ENCODE measurements at regions not wholly inside any gene's neighbourhood (a gene's known extent, or its start where the extent isn't known, plus 50 kb on each side); places are given as distances from the start of the nearest gene placed in this dataset.

DNA sequence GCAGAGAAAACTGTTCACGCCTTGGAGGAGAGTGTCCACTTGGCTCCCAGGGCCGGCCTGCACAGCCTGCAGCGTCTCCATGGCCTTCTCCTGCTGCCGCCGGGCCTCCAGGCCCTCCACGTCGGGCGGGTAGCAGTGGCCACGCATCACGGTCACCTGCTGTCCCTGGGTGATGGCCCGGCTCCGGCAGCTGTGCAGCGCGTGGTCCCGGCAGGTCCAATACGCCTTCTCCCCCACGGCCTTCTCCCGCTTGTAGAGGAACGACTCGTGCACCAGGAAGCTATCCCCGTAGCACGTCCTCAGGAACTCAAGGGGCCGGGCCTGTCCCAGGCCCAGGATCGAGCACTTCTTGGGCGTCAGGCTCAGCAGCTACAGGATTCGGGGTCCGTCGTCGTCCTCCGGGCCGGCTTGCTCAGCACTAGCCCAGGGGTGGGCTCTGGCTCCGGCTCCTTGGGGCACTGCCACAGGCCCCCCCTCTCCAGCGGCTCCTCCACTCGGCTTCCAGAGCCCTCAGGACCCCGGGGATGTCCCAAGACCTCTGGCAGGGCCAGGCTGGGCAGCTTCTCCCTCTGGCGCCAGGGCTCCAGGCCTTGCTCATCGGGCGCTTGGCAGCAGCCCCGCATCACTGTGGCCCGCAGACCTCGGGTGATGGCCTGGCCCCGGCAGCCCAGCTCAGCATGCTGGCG is 83.6 kb upstream of the FXR1 start:
- no peaks in the 10 kb centered on the region for H3K27me3 ChIP-seq
- no peak overlapping the region for H3K27ac ChIP-seq (replicated peaks in 1 of 4)
- DNase-seq (ENCODE audit: extremely low spot score) = no peak
- no peaks in the 10 kb centered on the region for H3K9me3 ChIP-seq
- no peak for TF ChIP-seq POLR2A (IDR thresholded peaks at IDR 0.05; ENCODE audit: low read depth)
- no peak for TF ChIP-seq EP300 (IDR thresholded peaks at IDR 0.05)
- TF ChIP-seq, protein P1, sequence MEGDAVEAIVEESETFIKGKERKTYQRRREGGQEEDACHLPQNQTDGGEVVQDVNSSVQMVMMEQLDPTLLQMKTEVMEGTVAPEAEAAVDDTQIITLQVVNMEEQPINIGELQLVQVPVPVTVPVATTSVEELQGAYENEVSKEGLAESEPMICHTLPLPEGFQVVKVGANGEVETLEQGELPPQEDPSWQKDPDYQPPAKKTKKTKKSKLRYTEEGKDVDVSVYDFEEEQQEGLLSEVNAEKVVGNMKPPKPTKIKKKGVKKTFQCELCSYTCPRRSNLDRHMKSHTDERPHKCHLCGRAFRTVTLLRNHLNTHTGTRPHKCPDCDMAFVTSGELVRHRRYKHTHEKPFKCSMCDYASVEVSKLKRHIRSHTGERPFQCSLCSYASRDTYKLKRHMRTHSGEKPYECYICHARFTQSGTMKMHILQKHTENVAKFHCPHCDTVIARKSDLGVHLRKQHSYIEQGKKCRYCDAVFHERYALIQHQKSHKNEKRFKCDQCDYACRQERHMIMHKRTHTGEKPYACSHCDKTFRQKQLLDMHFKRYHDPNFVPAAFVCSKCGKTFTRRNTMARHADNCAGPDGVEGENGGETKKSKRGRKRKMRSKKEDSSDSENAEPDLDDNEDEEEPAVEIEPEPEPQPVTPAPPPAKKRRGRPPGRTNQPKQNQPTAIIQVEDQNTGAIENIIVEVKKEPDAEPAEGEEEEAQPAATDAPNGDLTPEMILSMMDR (IDR thresholded peaks at IDR 0.05) = no peak
- TF ChIP-seq POLR2AphosphoS5 (IDR thresholded peaks at IDR 0.05) = no peak
- intact Hi-C loops (cut with DNase I) = no loop called here
- no peaks in the 10 kb centered on the region for H3K36me3 ChIP-seq
- 97% methylated on average over 12 of the region's 43 CpGs for WGBS
- no peak overlapping the region for H3K4me3 ChIP-seq
- H3K4me1 ChIP-seq = no peaks in the 10 kb centered on the region

DNA sequence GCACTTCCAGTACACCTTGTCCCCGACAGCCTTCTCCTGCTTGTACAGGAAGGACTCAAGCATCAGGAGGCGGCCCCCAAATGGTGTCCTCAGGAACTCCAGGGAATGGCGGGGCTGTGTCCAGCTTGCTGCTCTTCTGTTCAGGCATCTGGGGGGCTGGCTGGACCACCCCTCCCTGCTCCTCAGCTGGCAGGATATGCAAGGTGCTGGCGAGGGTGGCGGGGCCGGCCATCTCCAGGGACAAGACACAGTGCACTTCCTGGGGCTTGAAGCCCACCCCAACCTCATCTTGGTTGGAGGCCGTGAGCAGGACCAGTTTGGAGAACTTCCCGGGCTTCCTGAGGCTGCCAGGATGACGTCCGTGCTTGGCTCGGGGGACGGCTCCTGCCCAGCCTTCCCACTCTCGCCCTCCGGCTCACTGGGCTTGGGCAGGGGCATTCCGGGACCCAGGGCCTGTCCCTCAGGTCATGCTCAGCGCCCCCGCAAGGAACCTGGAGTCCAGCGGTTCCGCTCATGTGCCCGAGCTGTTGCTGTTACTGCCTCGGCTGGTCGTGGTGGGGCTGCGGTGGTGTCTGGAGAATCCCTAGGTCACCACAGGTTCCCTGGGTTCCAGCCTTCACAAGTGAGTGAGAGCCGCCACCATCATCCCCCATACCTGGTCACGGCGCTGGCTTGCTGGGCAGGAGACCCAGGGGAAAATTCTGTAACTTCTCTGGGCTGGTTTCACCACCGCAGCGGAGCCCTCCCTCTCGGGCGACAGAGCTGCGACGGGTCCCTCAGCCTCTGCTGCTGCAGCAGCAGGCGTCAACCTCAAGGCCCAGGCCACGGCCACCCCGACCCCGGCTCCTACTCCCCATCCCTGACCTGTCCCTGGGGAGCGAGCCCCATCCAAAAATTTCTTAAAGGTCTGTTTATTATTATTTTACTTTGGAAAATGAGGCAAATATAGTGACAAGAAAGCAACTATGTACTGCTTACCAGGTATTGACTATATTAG is 82.8 kb upstream of the FXR1 start:
- no peaks in the 10 kb centered on the region for H3K36me3 ChIP-seq
- H3K4me1 ChIP-seq = no peaks in the 10 kb centered on the region
- no peak for DNase-seq (ENCODE audit: extremely low spot score)
- no peak overlapping the region for H3K27ac ChIP-seq (replicated peaks in 1 of 4)
- H3K9me3 ChIP-seq = no peaks in the 10 kb centered on the region
- no peak overlapping the region for H3K4me3 ChIP-seq
- WGBS = 90% methylated on average over 27 of the region's 37 CpGs
- TF ChIP-seq POLR2AphosphoS5 (IDR thresholded peaks at IDR 0.05) (no peak), EP300 (IDR thresholded peaks at IDR 0.05) (no peak), POLR2A (IDR thresholded peaks at IDR 0.05; ENCODE audit: low read depth) (no peak)
- TF ChIP-seq, protein P1 (IDR thresholded peaks at IDR 0.05) = no peak
- H3K27me3 ChIP-seq = no peaks in the 10 kb centered on the region
- intact Hi-C loops (cut with DNase I) = no loop called here

- Histone ChIP-seq H3K4me3 (no peak overlapping the region), H3K27me3 (no peaks in the 10 kb centered on the region), H3K36me3 (no peaks in the 10 kb centered on the region), H3K4me1 (no peaks in the 10 kb centered on the region), H3K9me3 (peaks cover 0 to 6% (median 0%) of the 10 kb centered on the region in 4 donors), H3K27ac (replicated peaks in 1 of 4) (no peak overlapping the region)
- no peak for DNase-seq (ENCODE audit: extremely low spot score)
- TF ChIP-seq POLR2A (IDR thresholded peaks at IDR 0.05; ENCODE audit: low read depth) = no peak
- TF ChIP-seq, protein P1 (IDR thresholded peaks at IDR 0.05) = no peak
- TF ChIP-seq EP300 (IDR thresholded peaks at IDR 0.05) = no peak
- no peak for TF ChIP-seq POLR2AphosphoS5 (IDR thresholded peaks at IDR 0.05)
- intact Hi-C loops (cut with DNase I) = no loop called here
- WGBS = 71% methylated on average over 2 of the region's 2 CpGs
These were observed 77.0 kb upstream of the FXR1 start for GRCh38 chr3:180835501-180835900.

- no peaks in the 10 kb centered on the region for H3K36me3 ChIP-seq
- H3K4me1 ChIP-seq = no peaks in the 10 kb centered on the region
- no peak for TF ChIP-seq EP300 (IDR thresholded peaks at IDR 0.05)
- no peak for TF ChIP-seq POLR2A (IDR thresholded peaks at IDR 0.05; ENCODE audit: low read depth)
- TF ChIP-seq POLR2AphosphoS5 (IDR thresholded peaks at IDR 0.05) = no peak
- TF ChIP-seq, protein P1 (IDR thresholded peaks at IDR 0.05) = no peak
- H3K9me3 ChIP-seq = peaks cover 0 to 11% (median 5%) of the 10 kb centered on the region in 4 donors
- no peak overlapping the region for H3K4me3 ChIP-seq
- intact Hi-C loops (cut with DNase I) = no loop called here
- no peaks in the 10 kb centered on the region for H3K27me3 ChIP-seq
- 81% methylated on average over 1 of the region's 1 CpG for WGBS
- H3K27ac ChIP-seq (replicated peaks in 1 of 4) = no peak overlapping the region
- no peak for DNase-seq (ENCODE audit: extremely low spot score)
These were observed 75.7 kb upstream of the FXR1 start for GRCh38 chr3:180836766-180837165.
